PC-3 (cell line): ENCODE measurements at regions not wholly inside any gene's neighbourhood (a gene's known extent, or its start where the extent isn't known, plus 50 kb on each side); places are given as distances from the start of the nearest gene placed in this dataset.
"Not testable (repeated sequence)": the region's sequence is repeated elsewhere in the genome, so short reads cannot be mapped to it uniquely, and the experiment has no call there.

ENCODE experiments used
- ATAC-seq: fragments of 200-7000 bp; cut with Tn5 transposase; 2 replicates; pipeline ENCODE4 v1.9.1; 2020; ENCODE audit warnings: mild to moderate bottlenecking, moderate library complexity
- BruUV-seq: library from RNA; stranded (reverse); fragments of 400-500 nt; replicated peaks from 2 replicates; lab custom pipeline; 2021; lab: Mats Ljungman, UMichigan
- CTCF ChIA-PET: fragments of 300-600 bp; sonication (Branson Sonifier 250); formaldehyde crosslinking; loops from one replicate; lab custom pipeline; 2022; ENCODE audit warnings: antibody characterized with exemption; lab: Charles Lee
- POLR2A ChIA-PET: fragments of 300-600 bp; sonication (Branson Sonifier 250); formaldehyde crosslinking; loops from one replicate; lab custom pipeline; 2022; ENCODE audit warnings: antibody characterized with exemption; ENCODE audit not compliant: unreplicated experiment; lab: Charles Lee
- DNase-seq: peaks from one replicate; pipeline ENCODE4 v3.0.0-alpha.2; 2015
- H2AFZ ChIP-seq: fragments of 300-600 bp; sonication (generic); 2 replicates; pipeline ENCODE4 v1.6.0; 2016; ENCODE audit warnings: antibody characterized with exemption, low read length
- H3F3A ChIP-seq: fragments of 300-600 bp; sonication (generic); one replicate; pipeline ENCODE4 v1.6.0; 2017; ENCODE audit warnings: antibody characterized with exemption, low read length, control low read depth, mild to moderate bottlenecking; ENCODE audit not compliant: unreplicated experiment
- H3K27ac ChIP-seq: fragments of 300-600 bp; sonication (generic); 2 replicates; pipeline ENCODE4 v1.5.1; 2016; ENCODE audit warnings: mild to moderate bottlenecking, low read length
- H3K27me3 ChIP-seq: fragments of 300-600 bp; sonication (generic); 2 replicates; pipeline ENCODE4 v1.6.1; 2016; ENCODE audit warnings: low read length, mixed read lengths
- H3K36me3 ChIP-seq: fragments of 300-600 bp; sonication (generic); 2 replicates; pipeline ENCODE4 v1.6.1; 2016; ENCODE audit warnings: low read depth, mixed run types, low read length, mixed read lengths
- H3K4me1 ChIP-seq: fragments of 300-600 bp; sonication (generic); 2 replicates; pipeline ENCODE4 v1.5.1; 2016; ENCODE audit warnings: low read length; ENCODE audit not compliant: insufficient read depth
- H3K4me2 ChIP-seq: fragments of 300-600 bp; sonication (generic); 2 replicates; pipeline ENCODE4 v1.6.0; 2016; ENCODE audit warnings: low read length
- H3K4me3 ChIP-seq: fragments of 300-600 bp; sonication (generic); 2 replicates; pipeline ENCODE4 v1.5.1; 2016; ENCODE audit warnings: mild to moderate bottlenecking, low read length, mixed read lengths
- H3K79me2 ChIP-seq: fragments of 300-600 bp; sonication (generic); 2 replicates; pipeline ENCODE4 v1.6.1; 2017; ENCODE audit warnings: low read length, mixed read lengths
- H3K9ac ChIP-seq: fragments of 300-600 bp; sonication (generic); 2 replicates; pipeline ENCODE4 v1.6.0; 2016; ENCODE audit warnings: mild to moderate bottlenecking, low read length
- H3K9me2 ChIP-seq: fragments of 300-600 bp; sonication (generic); replicated peaks from 2 replicates; pipeline ENCODE4 v1.6.1; 2016; ENCODE audit warnings: mixed run types, low read length, mixed read lengths
- H3K9me3 ChIP-seq: fragments of 300-600 bp; sonication (generic); 2 replicates; pipeline ENCODE4 v1.6.1; 2016; ENCODE audit warnings: low read length, mixed read lengths
- H4K20me1 ChIP-seq: fragments of 300-600 bp; sonication (generic); 2 replicates; pipeline ENCODE4 v1.6.1; 2016; ENCODE audit warnings: low read length, mixed read lengths
- CTCF ChIP-seq: fragments of 300-600 bp; sonication (generic); conservative IDR thresholded peaks from 2 replicates; pipeline ENCODE4 v1.5.1; 2017; ENCODE audit warnings: antibody characterized with exemption, low read depth, mild to moderate bottlenecking, low read length
- EZH2 ChIP-seq: fragments of 300-600 bp; sonication (generic); IDR thresholded peaks from one replicate; pipeline ENCODE4 v1.6.1; 2017; ENCODE audit warnings: antibody characterized with exemption, mild to moderate bottlenecking, low read length; ENCODE audit not compliant: unreplicated experiment
- EZH2phosphoT487 ChIP-seq: fragments of 300-600 bp; sonication (generic); IDR thresholded peaks from 2 replicates; pipeline ENCODE4 v1.6.1; 2018; ENCODE audit warnings: mild to moderate bottlenecking, antibody characterized with exemption, low read length, borderline replicate concordance
- intact Hi-C: fragments of 100-400 bp; cut with micrococcal nuclease; formaldehyde crosslinking; loops from 2 replicates; pipeline ENCODE4 v1.9.0; 2023

GRCh38 chr3:145678401-145678800, 482.6 kb downstream of the PLOD2 start:
- no peaks in the 10 kb centered on the region for H3K36me3 ChIP-seq
- no peaks in the 10 kb centered on the region for H3F3A ChIP-seq
- DNase-seq (no peak), ATAC-seq (no peak)
- no peak overlapping the region for H3K27ac ChIP-seq
- no peak overlapping the region for H2AFZ ChIP-seq
- H3K4me3 ChIP-seq: no peak overlapping the region
- CTCF ChIA-PET: no interaction called here
- H3K4me2 ChIP-seq: no peak overlapping the region
- TF ChIP-seq EZH2 (no peak), CTCF (no peak), EZH2phosphoT487 (no peak)
- no peaks in the 10 kb centered on the region for H3K27me3 ChIP-seq
- H3K4me1 ChIP-seq: no peaks in the 10 kb centered on the region
- H3K9ac ChIP-seq: no peak overlapping the region
- H3K79me2 ChIP-seq: no peaks in the 10 kb centered on the region
- POLR2A ChIA-PET: no interaction called here
- no peaks in the 10 kb centered on the region for H4K20me1 ChIP-seq
- no TSS peak for BruUV-seq
- H3K9me2 ChIP-seq: no peaks in the 10 kb centered on the region
- H3K9me3 ChIP-seq: no peaks in the 10 kb centered on the region
- intact Hi-C loops: no loop called here

GRCh38 chr3:145681181-145681580, 479.8 kb downstream of the PLOD2 start:
- Histone ChIP-seq H3K4me1 (no peaks in the 10 kb centered on the region), H3K27ac (no peak overlapping the region), H3K9ac (no peak overlapping the region), H3K4me2 (no peak overlapping the region), H3K4me3 (no peak overlapping the region), H3K9me2 (no peaks in the 10 kb centered on the region), H3F3A (no peaks in the 10 kb centered on the region), H4K20me1 (no peaks in the 10 kb centered on the region), H3K36me3 (no peaks in the 10 kb centered on the region), H3K27me3 (no peaks in the 10 kb centered on the region), H3K9me3 (no peaks in the 10 kb centered on the region), H3K79me2 (no peaks in the 10 kb centered on the region), H2AFZ (no peak overlapping the region)
- CTCF ChIA-PET: no interaction called here
- no peak for DNase-seq
- no TSS peak for BruUV-seq
- intact Hi-C loops: no loop called here
- TF ChIP-seq EZH2phosphoT487 (no peak), EZH2 (no peak), CTCF (no peak)
- ATAC-seq: no peak
- POLR2A ChIA-PET: no interaction called here

- H3K4me2 ChIP-seq, ATAC-seq, H3K79me2 ChIP-seq, H3K36me3 ChIP-seq, POLR2A ChIA-PET, H3K9me2 ChIP-seq, H3K27ac ChIP-seq, H3K9ac ChIP-seq, H3K4me1 ChIP-seq, intact Hi-C loops, CTCF ChIA-PET, H4K20me1 ChIP-seq, H3K4me3 ChIP-seq, H3F3A ChIP-seq, BruUV-seq, H3K9me3 ChIP-seq, DNase-seq, H2AFZ ChIP-seq, H3K27me3 ChIP-seq: not testable (repeated sequence)
Observed at GRCh38 chr3:145687978-145688377, 473.0 kb downstream of the PLOD2 start.
